Sigmoid colon (tissue), 6 donors: ENCODE measurements at regions not wholly inside any gene's neighbourhood (a gene's known extent, or its start where the extent isn't known, plus 50 kb on each side); places are given as distances from the start of the nearest gene placed in this dataset.

ENCODE experiments used
- DNase-seq: peaks from one replicate; pipeline ENCODE4 v3.0.0-alpha.2; 2019
- H3K27ac ChIP-seq, 4 donors: fragments of 200-600 bp; sonication (generic); one replicate each; pipeline ENCODE4 v1.5.1; 2016 to 2019; ENCODE audit warnings: mild to moderate bottlenecking in 1 of 4
- H3K27me3 ChIP-seq, 3 donors: fragments of 200-600 bp; sonication (generic); one replicate each; pipeline ENCODE4 v1.5.1; 2019; ENCODE audit warnings: mild to moderate bottlenecking in 1 of 3
- H3K36me3 ChIP-seq, 4 donors: fragments of 200-600 bp; sonication (generic); one replicate each; pipeline ENCODE4 v1.5.1; 2016 to 2019
- H3K4me1 ChIP-seq, 4 donors: fragments of 200-600 bp; sonication (generic); one replicate each; pipeline ENCODE4 v1.5.1; 2017 to 2019
- H3K4me3 ChIP-seq, 4 donors: fragments of 200-600 bp; sonication (generic); one replicate each; pipeline ENCODE4 v1.5.1; 2017 to 2019; ENCODE audit warnings: mild to moderate bottlenecking in 2 of 4, moderate library complexity in 1 of 4
- H3K9me3 ChIP-seq, 4 donors: fragments of 200-600 bp in 3 of 4; sonication (generic) in 3 of 4; one replicate each; pipeline versions ENCODE4 v1.5.1 to v1.6.1; 2013 to 2019
- CTCF ChIP-seq, 4 experiments: fragments of 450-650 bp in 3 of 4; fragments of 200-600 bp in 1 of 4; IDR thresholded peaks; one replicate each; pipeline ENCODE4 v1.5.1; 2016 to 2019; ENCODE audit warnings: antibody characterized with exemption in 4 of 4, mild to moderate bottlenecking in 3 of 4, moderate library complexity in 2 of 4
- EP300 ChIP-seq, 4 donors: sonication (generic); formaldehyde crosslinking; IDR thresholded peaks; one replicate each; pipeline ENCODE4 v1.6.1; 2017; ENCODE audit warnings: antibody characterized with exemption in 4 of 4
- POLR2A ChIP-seq, 2 donors: fragments of 450-650 bp; IDR thresholded peaks; one replicate each; pipeline ENCODE4 v1.6.1; 2016; ENCODE audit warnings: antibody characterized with exemption in 2 of 2, mild to moderate bottlenecking in 2 of 2, moderate library complexity in 2 of 2
- POLR2AphosphoS5 ChIP-seq, 4 donors: sonication (generic); formaldehyde crosslinking; IDR thresholded peaks; one replicate each; pipeline ENCODE4 v1.6.1; 2017; ENCODE audit warnings: antibody characterized with exemption in 4 of 4
- WGBS, 2 donors: extraction: QIAGEN DNeasy Blood & Tissue Kit; methylation state at CpG; one replicate each; pipeline ENCODE4 v1.1.7; 2013; 5-methylcytosine and 5-hydroxymethylcytosine counted together
- intact Hi-C: fragments of 100-400 bp; cut with DNase I; formaldehyde crosslinking; loops from one replicate; pipeline ENCODE4 v1.15.1; 2023
- donor health status: healthy with polysubstance abuse.
- donor health status: healthy.

GRCh38 chr4:161303551-161303950 lies 860.2 kb downstream of the FSTL5 start:
- H3K4me3 ChIP-seq, result no peak overlapping the region
- DNase-seq, result no peak
- peaks cover 0 to 4% (median 0%) of the 10 kb centered on the region in 4 donors for H3K9me3 ChIP-seq
- WGBS, 2 donors, result 49 to 76% methylated on average over 2 of the region's 2 CpGs
- no peaks in the 10 kb centered on the region for H3K4me1 ChIP-seq
- no peaks in the 10 kb centered on the region for H3K36me3 ChIP-seq
- no peak overlapping the region for H3K27ac ChIP-seq
- no peaks in the 10 kb centered on the region for H3K27me3 ChIP-seq
- intact Hi-C loops, result no loop called here
- no peak for TF ChIP-seq POLR2AphosphoS5 (IDR thresholded peaks at IDR 0.05)
- no peak for TF ChIP-seq POLR2A (IDR thresholded peaks at IDR 0.05)
- no peak for TF ChIP-seq EP300 (IDR thresholded peaks at IDR 0.05)
- TF ChIP-seq CTCF (IDR thresholded peaks at IDR 0.05), result no peak

- DNase-seq, result no peak
- no peaks in the 10 kb centered on the region for H3K4me1 ChIP-seq
- H3K36me3 ChIP-seq, result no peaks in the 10 kb centered on the region
- H3K27me3 ChIP-seq, result no peaks in the 10 kb centered on the region
- no peak for TF ChIP-seq POLR2A (IDR thresholded peaks at IDR 0.05)
- TF ChIP-seq CTCF (IDR thresholded peaks at IDR 0.05), result no peak
- no peak for TF ChIP-seq EP300 (IDR thresholded peaks at IDR 0.05)
- TF ChIP-seq POLR2AphosphoS5 (IDR thresholded peaks at IDR 0.05), result no peak
- intact Hi-C loops, result no loop called here
- 74 to 93% methylated on average over 5 of the region's 5 CpGs for WGBS, 2 donors
- H3K27ac ChIP-seq, result no peak overlapping the region
- peaks cover 0 to 6% (median 0%) of the 10 kb centered on the region in 4 donors for H3K9me3 ChIP-seq
- no peak overlapping the region for H3K4me3 ChIP-seq
These were observed 872.6 kb downstream of the FSTL5 start for GRCh38 chr4:161291222-161291621.

- peaks cover 0 to 6% (median 0%) of the 10 kb centered on the region in 4 donors for H3K9me3 ChIP-seq
- no peak overlapping the region for H3K27ac ChIP-seq
- intact Hi-C loops, result no loop called here
- 87 to 92% methylated on average over 6 of the region's 6 CpGs for WGBS, 2 donors
- TF ChIP-seq POLR2A (IDR thresholded peaks at IDR 0.05) (no peak), CTCF (IDR thresholded peaks at IDR 0.05) (no peak), POLR2AphosphoS5 (IDR thresholded peaks at IDR 0.05) (no peak), EP300 (IDR thresholded peaks at IDR 0.05) (no peak)
- no peak for DNase-seq
- H3K27me3 ChIP-seq, result no peaks in the 10 kb centered on the region
- no peak overlapping the region for H3K4me3 ChIP-seq
- no peaks in the 10 kb centered on the region for H3K4me1 ChIP-seq
- no peaks in the 10 kb centered on the region for H3K36me3 ChIP-seq
These were observed 876.0 kb downstream of the FSTL5 start for GRCh38 chr4:161287678-161288352.

GRCh38 chr4:161285461-161285860 lies 878.3 kb downstream of the FSTL5 start:
- TF ChIP-seq POLR2A (IDR thresholded peaks at IDR 0.05) (no peak), POLR2AphosphoS5 (IDR thresholded peaks at IDR 0.05) (no peak), EP300 (IDR thresholded peaks at IDR 0.05) (no peak), CTCF (IDR thresholded peaks at IDR 0.05) (no peak)
- H3K4me1 ChIP-seq, result no peaks in the 10 kb centered on the region
- no peak overlapping the region for H3K27ac ChIP-seq
- no peaks in the 10 kb centered on the region for H3K27me3 ChIP-seq
- no peak for DNase-seq
- intact Hi-C loops, result no loop called here
- H3K4me3 ChIP-seq, result no peak overlapping the region
- no peaks in the 10 kb centered on the region for H3K36me3 ChIP-seq
- no peaks in the 10 kb centered on the region for H3K9me3 ChIP-seq

- TF ChIP-seq EP300 (IDR thresholded peaks at IDR 0.05) (no peak), POLR2AphosphoS5 (IDR thresholded peaks at IDR 0.05) (no peak), CTCF (IDR thresholded peaks at IDR 0.05) (no peak), POLR2A (IDR thresholded peaks at IDR 0.05) (no peak)
These were observed 882.9 kb downstream of the FSTL5 start for GRCh38 chr4:161280929-161281328.

More at GRCh38 chr4:161280929-161281328, 882.9 kb downstream of the FSTL5 start:
- WGBS, 2 donors, result 45 to 52% methylated on average over 2 of the region's 2 CpGs
- intact Hi-C loops, result no loop called here
- Histone ChIP-seq H3K27ac (no peak overlapping the region), H3K36me3 (no peaks in the 10 kb centered on the region), H3K4me3 (no peak overlapping the region), H3K9me3 (no peaks in the 10 kb centered on the region), H3K4me1 (no peaks in the 10 kb centered on the region), H3K27me3 (no peaks in the 10 kb centered on the region)
- DNase-seq, result no peak
